ENCODE measurements at regions not wholly inside any gene's neighbourhood (a gene's known extent, or its start where the extent isn't known, plus 50 kb on each side); places are given as distances from the start of the nearest gene placed in this dataset.

DNA sequence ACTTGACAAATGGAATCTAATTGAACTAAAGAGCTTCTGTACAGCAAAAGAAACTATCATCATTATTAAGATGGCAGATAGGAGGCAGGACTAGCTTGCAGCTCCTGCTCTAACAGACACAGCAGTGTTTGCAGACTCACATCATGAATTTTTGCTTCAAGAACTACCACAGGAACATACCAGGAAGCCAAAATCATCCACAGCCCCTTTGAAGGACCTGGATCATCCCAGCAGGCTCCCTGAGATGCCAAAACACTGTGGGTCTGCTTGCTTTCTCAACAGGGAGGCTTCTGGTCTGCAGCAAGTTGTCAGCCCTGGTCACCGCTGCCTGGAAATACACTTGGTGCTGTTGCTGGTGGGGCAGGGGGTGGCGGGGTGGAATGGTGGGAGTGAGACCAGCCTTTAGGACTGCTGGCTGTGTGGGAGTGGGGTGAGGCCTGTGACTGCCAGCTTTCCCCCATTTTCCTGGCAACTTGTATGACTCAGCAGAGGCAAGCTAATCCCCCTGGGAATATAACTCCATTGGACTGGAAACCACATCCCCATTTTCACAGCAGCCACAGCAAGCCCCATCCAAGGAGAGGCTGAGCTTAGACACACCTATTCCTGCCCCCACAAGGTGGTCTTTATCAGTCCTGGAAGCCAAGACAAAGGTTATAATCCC, 533.8 kb upstream of the CYLC2 start:
- no peak for TF ChIP-seq SETDB1 (CRISPR knock-in tag; IDR thresholded peaks at IDR 0.05; ENCODE audit: borderline replicate concordance)
- TF ChIP-seq MAFF (IDR thresholded peaks at IDR 0.05; ENCODE audit: low read depth, low read length) = no peak
- TF ChIP-seq, protein P1, sequence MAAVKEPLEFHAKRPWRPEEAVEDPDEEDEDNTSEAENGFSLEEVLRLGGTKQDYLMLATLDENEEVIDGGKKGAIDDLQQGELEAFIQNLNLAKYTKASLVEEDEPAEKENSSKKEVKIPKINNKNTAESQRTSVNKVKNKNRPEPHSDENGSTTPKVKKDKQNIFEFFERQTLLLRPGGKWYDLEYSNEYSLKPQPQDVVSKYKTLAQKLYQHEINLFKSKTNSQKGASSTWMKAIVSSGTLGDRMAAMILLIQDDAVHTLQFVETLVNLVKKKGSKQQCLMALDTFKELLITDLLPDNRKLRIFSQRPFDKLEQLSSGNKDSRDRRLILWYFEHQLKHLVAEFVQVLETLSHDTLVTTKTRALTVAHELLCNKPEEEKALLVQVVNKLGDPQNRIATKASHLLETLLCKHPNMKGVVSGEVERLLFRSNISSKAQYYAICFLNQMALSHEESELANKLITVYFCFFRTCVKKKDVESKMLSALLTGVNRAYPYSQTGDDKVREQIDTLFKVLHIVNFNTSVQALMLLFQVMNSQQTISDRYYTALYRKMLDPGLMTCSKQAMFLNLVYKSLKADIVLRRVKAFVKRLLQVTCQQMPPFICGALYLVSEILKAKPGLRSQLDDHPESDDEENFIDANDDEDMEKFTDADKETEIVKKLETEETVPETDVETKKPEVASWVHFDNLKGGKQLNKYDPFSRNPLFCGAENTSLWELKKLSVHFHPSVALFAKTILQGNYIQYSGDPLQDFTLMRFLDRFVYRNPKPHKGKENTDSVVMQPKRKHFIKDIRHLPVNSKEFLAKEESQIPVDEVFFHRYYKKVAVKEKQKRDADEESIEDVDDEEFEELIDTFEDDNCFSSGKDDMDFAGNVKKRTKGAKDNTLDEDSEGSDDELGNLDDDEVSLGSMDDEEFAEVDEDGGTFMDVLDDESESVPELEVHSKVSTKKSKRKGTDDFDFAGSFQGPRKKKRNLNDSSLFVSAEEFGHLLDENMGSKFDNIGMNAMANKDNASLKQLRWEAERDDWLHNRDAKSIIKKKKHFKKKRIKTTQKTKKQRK (IDR thresholded peaks at IDR 0.05; ENCODE audit: low read length) = no peak
- TF ChIP-seq YY1 (IDR thresholded peaks at IDR 0.05; ENCODE audit: insufficient read depth, insufficient replicate concordance, low read depth, low read length) = no peak
- TF ChIP-seq ZKSCAN8 (CRISPR knock-in tag; IDR thresholded peaks at IDR 0.05; ENCODE audit: borderline replicate concordance) = no peak

Measured in HepG2 (cell line).